GM21367 (cell line): ENCODE measurements at regions not wholly inside any gene's neighbourhood (a gene's known extent, or its start where the extent isn't known, plus 50 kb on each side); places are given as distances from the start of the nearest gene placed in this dataset.

Experiments
- ATAC-seq: cut with Tn5 transposase; IDR thresholded peaks from one replicate; pipeline ENCODE4 v1.9.1; 2021; ENCODE audit not compliant: unreplicated experiment

- no peak for ATAC-seq
Measured at GRCh38 chr3:187971629-187972028, 182.3 kb upstream of the LPP start.

- ATAC-seq = no peak
Measured at GRCh38 chr3:187972454-187972853, 181.5 kb upstream of the LPP start.

GRCh38 chr3:187973977-187974870 lies 179.7 kb upstream of the LPP start:
- ATAC-seq = no peak

GRCh38 chr3:187974871-187975271 lies 179.1 kb upstream of the LPP start:
- no peak for ATAC-seq

- ATAC-seq = no peak
Measured at GRCh38 chr3:187975561-187976364, 178.2 kb upstream of the LPP start.

GRCh38 chr3:187976365-187976900 lies 177.5 kb upstream of the LPP start:
- no peak for ATAC-seq

- ATAC-seq = no peak
Measured at GRCh38 chr3:187977659-187978058, 176.3 kb upstream of the LPP start.

- no peak for ATAC-seq
Measured at GRCh38 chr3:187978433-187979011, 175.4 kb upstream of the LPP start.

GRCh38 chr3:187979564-187979963 lies 174.4 kb upstream of the LPP start:
- no peak for ATAC-seq

- no peak for ATAC-seq
Measured at GRCh38 chr3:187980861-187981260, 173.1 kb upstream of the LPP start.

GRCh38 chr3:187982142-187982541 lies 171.8 kb upstream of the LPP start:
- ATAC-seq = no peak

- ATAC-seq = no peak
Measured at GRCh38 chr3:187983484-187984124, 170.4 kb upstream of the LPP start.

- ATAC-seq = no peak
Measured at GRCh38 chr3:187985647-187986046, 168.3 kb upstream of the LPP start.

GRCh38 chr3:187986514-187986934 lies 167.4 kb upstream of the LPP start:
- no peak for ATAC-seq

GRCh38 chr3:187987187-187987586 lies 166.8 kb upstream of the LPP start:
- no peak for ATAC-seq

GRCh38 chr3:187987924-187988323 lies 166.0 kb upstream of the LPP start:
- ATAC-seq = no peak

- no peak for ATAC-seq
Measured at GRCh38 chr3:187989575-187990153, 164.3 kb upstream of the LPP start.

- no peak for ATAC-seq
Measured at GRCh38 chr3:187992609-187993008, 161.3 kb upstream of the LPP start.

GRCh38 chr3:187994221-187995042 lies 159.5 kb upstream of the LPP start:
- no peak for ATAC-seq

- no peak for ATAC-seq
Measured at GRCh38 chr3:187995043-187995400, 158.9 kb upstream of the LPP start.
